SU-DHL-6 (cell line): ENCODE measurements at regions not wholly inside any gene's neighbourhood (a gene's known extent, or its start where the extent isn't known, plus 50 kb on each side); places are given as distances from the start of the nearest gene placed in this dataset.

ENCODE experiments used
- CTCF ChIP-seq: fragments of 200-600 bp; sonication (generic); IDR thresholded peaks from one replicate; pipeline ENCODE4 v1.5.1; 2017; ENCODE audit warnings: antibody characterized with exemption, mild to moderate bottlenecking, low read length, moderate library complexity; ENCODE audit not compliant: insufficient read depth, poor library complexity, severe bottlenecking
- EZH2phosphoT487 ChIP-seq: fragments of 200-600 bp; sonication (generic), shearing (Covaris generic); conservative IDR thresholded peaks from 2 replicates; pipeline ENCODE4 v1.6.1; 2018; ENCODE audit warnings: mild to moderate bottlenecking, antibody characterized with exemption, low read length, moderate library complexity, mixed read lengths

GRCh38 chr6:21885111-21885510 lies 291.6 kb downstream of the SOX4 start:
- no peak for TF ChIP-seq CTCF
- no peak for TF ChIP-seq EZH2phosphoT487
